SW480 (cell line): ENCODE measurements at regions not wholly inside any gene's neighbourhood (a gene's known extent, or its start where the extent isn't known, plus 50 kb on each side); places are given as distances from the start of the nearest gene placed in this dataset.
A peak's percentile ranks its signal among the peaks of the same experiment; 100 is the strongest.

Experiments
- DNase-seq: peaks from one replicate; pipeline ENCODE4 v3.0.0-alpha.2; 2016; ENCODE audit warnings: low spot score

GRCh38 chr3:40858364-40859115 lies 333.8 kb downstream of the ZNF621 start:
- DNase-seq: no peak

- no peak for DNase-seq
These were observed 336.4 kb upstream of the CTNNB1 start for GRCh38 chr3:40862946-40863345.

GRCh38 chr3:40864146-40864782 lies 335.0 kb upstream of the CTNNB1 start:
- DNase-seq: no peak

GRCh38 chr3:40864915-40865314 lies 334.4 kb upstream of the CTNNB1 start:
- DNase-seq: no peak

GRCh38 chr3:40867797-40868196 lies 331.5 kb upstream of the CTNNB1 start:
- no peak for DNase-seq

GRCh38 chr3:40869013-40869412 lies 330.3 kb upstream of the CTNNB1 start:
- DNase-seq: no peak

GRCh38 chr3:40869939-40870338 lies 329.4 kb upstream of the CTNNB1 start:
- no peak for DNase-seq

GRCh38 chr3:40871394-40871793 lies 327.9 kb upstream of the CTNNB1 start:
- DNase-seq: peak; percentile 95

GRCh38 chr3:40872258-40872920 lies 326.9 kb upstream of the CTNNB1 start:
- DNase-seq: no peak

- no peak for DNase-seq
These were observed 325.8 kb upstream of the CTNNB1 start for GRCh38 chr3:40873476-40873875.

- DNase-seq: no peak
These were observed 325.2 kb upstream of the CTNNB1 start for GRCh38 chr3:40873934-40874699.

GRCh38 chr3:40875581-40875980 lies 323.7 kb upstream of the CTNNB1 start:
- no peak for DNase-seq

GRCh38 chr3:40876009-40876408 lies 323.3 kb upstream of the CTNNB1 start:
- no peak for DNase-seq

- DNase-seq: peak; percentile 48
These were observed 322.8 kb upstream of the CTNNB1 start for GRCh38 chr3:40876496-40876895.

GRCh38 chr3:40877631-40878463 lies 321.5 kb upstream of the CTNNB1 start:
- peak; percentile 35 for DNase-seq

GRCh38 chr3:40878464-40878905 lies 320.8 kb upstream of the CTNNB1 start:
- no peak for DNase-seq

GRCh38 chr3:40885430-40885829 lies 313.9 kb upstream of the CTNNB1 start:
- DNase-seq: no peak

GRCh38 chr3:40886660-40887425 lies 312.5 kb upstream of the CTNNB1 start:
- DNase-seq: no peak

GRCh38 chr3:40891186-40891585 lies 308.1 kb upstream of the CTNNB1 start:
- peak; percentile 43 for DNase-seq

- no peak for DNase-seq
These were observed 304.2 kb upstream of the CTNNB1 start for GRCh38 chr3:40895109-40895508.

GRCh38 chr3:40899286-40899712 lies 300.0 kb upstream of the CTNNB1 start:
- DNase-seq: no peak
